K562 (cell line): ENCODE measurements at regions not wholly inside any gene's neighbourhood (a gene's known extent, or its start where the extent isn't known, plus 50 kb on each side); places are given as distances from the start of the nearest gene placed in this dataset.

Experiments used
- ATAC-seq: fragments of 200-7000 bp; cut with Tn5 transposase; 3 replicates; pipeline ENCODE4 v1.9.1; 2020; ENCODE audit warnings: moderate library complexity
- BruUV-seq: library from RNA; stranded (reverse); fragments of 400-500 nt; replicated peaks from 2 replicates; lab custom pipeline; 2021; lab: Mats Ljungman, UMichigan
- CTCF ChIA-PET: fragments of 300-600 bp; formaldehyde crosslinking; extraction: SDS; loops from one replicate; lab custom pipeline; 2021; ENCODE audit warnings: low intra/inter-chr PET ratio; lab: Yijun Ruan, JAX
- POLR2A ChIA-PET: fragments of 300-600, 350-650 bp; sonication (Branson Sonifier 250); formaldehyde crosslinking; extraction: SDS; loops from one replicate; lab custom pipeline; 2021; ENCODE audit warnings: antibody characterized with exemption, inconsistent platforms; lab: Yijun Ruan, JAX
- DNase-seq, 4 experiments: peaks; one replicate each; pipeline versions ENCODE4 v3.0.0 to v3.0.0-alpha.2; 2011 to 2018; ENCODE audit warnings: low spot score in 3 of 4, mixed read lengths in 3 of 4; ENCODE audit errors: extremely low read depth in 1 of 4
- FAIRE-seq: peaks from 2 replicates; lab custom pipeline; 2011; peaks lifted over from hg19 to GRCh38; lab: Jason Lieb, UNC
- H2AFZ ChIP-seq: 2 replicates; pipeline ENCODE4 v1.6.0; 2011; ENCODE audit warnings: low read depth, low read length, control low read depth, inconsistent platforms
- H3K27ac ChIP-seq: fragments of 200-600 bp; 3 replicates; pipeline ENCODE4 v1.8.0; 2011; ENCODE audit warnings: low read depth, mild to moderate bottlenecking, control low read depth, inconsistent platforms, low read length, moderate library complexity, mixed read lengths; ENCODE audit errors: extremely low read depth
- H3K27me3 ChIP-seq, 2 experiments: fragments of 300-600 bp in 1 of 2; 2 replicates in 1 of 2; 3 replicates in 1 of 2; pipeline versions ENCODE4 v1.6.0 to v1.8.0; 2011; ENCODE audit warnings: inconsistent platforms in 2 of 2, low read length in 2 of 2, mild to moderate bottlenecking in 1 of 2, mixed read lengths in 1 of 2, moderate library complexity in 1 of 2; ENCODE audit not compliant: control insufficient read depth in 2 of 2, insufficient read depth in 2 of 2
- H3K36me3 ChIP-seq: fragments of 300-600 bp; 3 replicates; pipeline ENCODE4 v1.8.0; 2011; ENCODE audit warnings: mild to moderate bottlenecking, low read length, inconsistent platforms; ENCODE audit not compliant: control insufficient read depth, insufficient read depth
- H3K4me1 ChIP-seq, 2 experiments: fragments of 200-600 bp in 1 of 2; replicated peaks in 1 of 2; 2 replicates in 1 of 2; 3 replicates in 1 of 2; pipeline versions ENCODE4 v1.5.1 to v1.8.0; 2011; ENCODE audit warnings: inconsistent platforms in 2 of 2, low read length in 2 of 2, mild to moderate bottlenecking in 1 of 2, mixed read lengths in 1 of 2, moderate library complexity in 1 of 2; ENCODE audit not compliant: control insufficient read depth in 2 of 2, insufficient read depth in 2 of 2
- H3K4me2 ChIP-seq: 2 replicates; pipeline ENCODE4 v1.6.1; 2011; ENCODE audit warnings: low read length, control low read depth, inconsistent platforms, mixed read lengths; ENCODE audit not compliant: insufficient read depth
- H3K4me3 ChIP-seq: fragments of 200-600 bp; sonication (generic), shearing (Covaris generic); 2 replicates; pipeline ENCODE4 v1.5.1; 2016; ENCODE audit warnings: control low read depth, inconsistent platforms
- H3K79me2 ChIP-seq: fragments of 200-600 bp; 3 replicates; pipeline ENCODE4 v1.8.0; 2011; ENCODE audit warnings: low read length, inconsistent platforms; ENCODE audit not compliant: control insufficient read depth, insufficient read depth
- H3K9ac ChIP-seq, 2 experiments: 2 replicates each; pipeline versions ENCODE4 v1.6.0 to v1.6.1; 2011; ENCODE audit warnings: low read depth in 2 of 2, low read length in 2 of 2, control low read depth in 1 of 2, inconsistent platforms in 1 of 2, mild to moderate bottlenecking in 1 of 2, mixed read lengths in 1 of 2; ENCODE audit not compliant: insufficient read depth in 1 of 2
- H3K9me1 ChIP-seq: one replicate; pipeline ENCODE4 v1.6.0; 2011; ENCODE audit warnings: inconsistent platforms, mild to moderate bottlenecking, low read length, moderate library complexity; ENCODE audit not compliant: control insufficient read depth, insufficient read depth
- H3K9me3 ChIP-seq: replicated peaks from 2 replicates; pipeline ENCODE4 v1.5.1; 2011; ENCODE audit warnings: low read depth, low read length, inconsistent platforms; ENCODE audit not compliant: control insufficient read depth, insufficient read depth
- H4K20me1 ChIP-seq: replicated peaks from 2 replicates; pipeline ENCODE4 v1.6.1; 2011; ENCODE audit warnings: low read length, inconsistent platforms, mixed read lengths; ENCODE audit not compliant: control insufficient read depth, insufficient read depth
- ASH1L ChIP-seq: fragments of 450-650 bp; IDR thresholded peaks from 2 replicates; pipeline ENCODE4 v1.6.1; 2018; ENCODE audit warnings: borderline replicate concordance, mild to moderate bottlenecking, low read depth; ENCODE audit not compliant: partially characterized antibody
- C11orf30 ChIP-seq: fragments of 450-650 bp; IDR thresholded peaks from 2 replicates; pipeline ENCODE4 v1.6.1; 2016; ENCODE audit warnings: low read depth, mild to moderate bottlenecking
- CSDE1 ChIP-seq, 2 experiments: fragments of 450-650 bp; IDR thresholded peaks; 2 replicates each; pipeline ENCODE4 v1.6.1; 2016; ENCODE audit warnings: mild to moderate bottlenecking in 1 of 2
- FOXP1 ChIP-seq: sonication (generic); formaldehyde crosslinking; IDR thresholded peaks from 2 replicates; pipeline ENCODE4 v1.8.0; 2022; ENCODE audit warnings: mild to moderate bottlenecking, missing genetic modification reagents
- HMG20B ChIP-seq: fragments of 250-450 bp; sonication (Bioruptor Pico); IDR thresholded peaks from 2 replicates; pipeline ENCODE4 v1.5.0; 2021; ENCODE audit warnings: mild to moderate bottlenecking
- MAFF ChIP-seq: IDR thresholded peaks from 2 replicates; pipeline ENCODE4 v1.6.1; 2012; ENCODE audit warnings: low read length, improper control_type of control experiment
- MAFG ChIP-seq: fragments of 450-650 bp; conservative IDR thresholded peaks from 2 replicates; pipeline ENCODE4 v1.6.1; 2016; ENCODE audit warnings: missing genetic modification characterization, missing compliant biosample characterization
- MAFK ChIP-seq: IDR thresholded peaks from 2 replicates; pipeline ENCODE4 v1.6.1; 2011; ENCODE audit warnings: low read length, improper control_type of control experiment
- MYC ChIP-seq, 2 experiments: fragments of 250-450 bp in 1 of 2; sonication (Bioruptor Pico) in 1 of 2; IDR thresholded peaks; 2 replicates each; pipeline versions ENCODE4 v1.5.1 to v1.6.1; 2012 to 2021; ENCODE audit warnings: low read depth in 2 of 2, borderline replicate concordance in 1 of 2, improper control_type of control experiment in 1 of 2, low read length in 1 of 2, mild to moderate bottlenecking in 1 of 2, moderate library complexity in 1 of 2
- NFIC ChIP-seq: fragments of 450-650 bp; IDR thresholded peaks from 2 replicates; pipeline ENCODE4 v1.6.1; 2017; ENCODE audit warnings: mild to moderate bottlenecking, inconsistent platforms
- ZNF224 ChIP-seq: sonication (generic); formaldehyde crosslinking; IDR thresholded peaks from 2 replicates; pipeline ENCODE4 v1.8.0; 2022; ENCODE audit warnings: mild to moderate bottlenecking, missing genetic modification reagents
- ZNF316 ChIP-seq: fragments of 450-650 bp; IDR thresholded peaks from 2 replicates; pipeline ENCODE4 v1.6.1; 2016
- WGBS: fragments of 100-300 bp; shearing (Covaris generic); methylation state at CpG from one replicate; pipeline ENCODE4 v1.1.6; 2016; ENCODE audit warnings: low coverage, mixed read lengths; ENCODE audit not compliant: insufficient coverage; ENCODE audit errors: missing lambda C conversion rate; 5-methylcytosine and 5-hydroxymethylcytosine counted together
- in situ Hi-C: fragments of 300-500 bp; cut with MboI; formaldehyde crosslinking; loops from 4 replicates; pipeline ENCODE4 v1.15.0; 2018; ENCODE audit warnings: inconsistent platforms, mixed read lengths
- intact Hi-C: fragments of 100-400 bp; cut with micrococcal nuclease; formaldehyde crosslinking; loops from 2 replicates; pipeline ENCODE4 v1.14.2; 2022
- TF ChIP-seq, protein P1 (sequence below), 2 experiments: fragments of 450-650 bp in 1 of 2; sonication (generic) in 1 of 2; formaldehyde crosslinking; conservative IDR thresholded peaks; 2 replicates each; pipeline versions ENCODE4 v1.4.0 to v1.8.1; 2020 to 2022; ENCODE audit warnings: mild to moderate bottlenecking in 1 of 2, missing genetic modification reagents in 1 of 2

DNA sequence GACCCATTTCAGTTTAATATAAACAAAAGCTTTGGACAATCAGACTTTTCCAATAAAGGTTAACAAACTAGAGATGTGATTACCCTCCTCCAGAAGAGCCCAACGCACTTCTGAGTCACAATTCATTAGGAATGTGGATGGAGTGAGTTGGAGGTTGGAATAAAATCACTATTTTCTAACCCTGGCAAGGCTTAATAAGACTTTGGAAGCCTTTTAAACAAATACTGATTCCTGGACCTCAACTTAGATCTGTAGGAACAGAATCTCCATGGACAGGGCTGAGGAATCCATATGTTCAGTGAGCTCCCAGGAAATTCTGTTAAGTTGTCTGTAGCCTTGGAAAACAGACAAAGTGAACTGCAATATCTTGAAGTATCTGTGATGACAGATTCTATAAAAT, 233.5 kb upstream of the ELL2 start:
- Histone ChIP-seq H3K9ac (no peak overlapping the region), H3K9me3 (no peaks in the 10 kb centered on the region), H3K27ac (no peak overlapping the region), H3K4me1 (no peaks in the 10 kb centered on the region), H3K9me1 (no peaks in the 10 kb centered on the region), H2AFZ (no peak overlapping the region), H3K4me3 (no peak overlapping the region), H3K4me2 (no peak overlapping the region), H3K36me3 (no peaks in the 10 kb centered on the region), H4K20me1 (no peaks in the 10 kb centered on the region; the same call in 1 of the 2 replicates), H3K79me2 (no peaks in the 10 kb centered on the region), H3K27me3 (no peaks in the 10 kb centered on the region)
- no peak for TF ChIP-seq ZNF224 (CRISPR knock-in tag)
- no peak for TF ChIP-seq FOXP1 (CRISPR knock-in tag)
- no peak for TF ChIP-seq HMG20B (CRISPR knock-in tag)
- TF ChIP-seq CSDE1 (IDR thresholded peaks at IDR 0.05) = no peak
- TF ChIP-seq, protein P1, sequence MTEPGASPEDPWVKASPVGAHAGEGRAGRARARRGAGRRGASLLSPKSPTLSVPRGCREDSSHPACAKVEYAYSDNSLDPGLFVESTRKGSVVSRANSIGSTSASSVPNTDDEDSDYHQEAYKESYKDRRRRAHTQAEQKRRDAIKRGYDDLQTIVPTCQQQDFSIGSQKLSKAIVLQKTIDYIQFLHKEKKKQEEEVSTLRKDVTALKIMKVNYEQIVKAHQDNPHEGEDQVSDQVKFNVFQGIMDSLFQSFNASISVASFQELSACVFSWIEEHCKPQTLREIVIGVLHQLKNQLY (CRISPR knock-in tag; conservative IDR thresholded peaks at IDR 0.05) = no peak
- TF ChIP-seq NFIC = no peak
- FAIRE-seq (no peak), ATAC-seq (no peak), DNase-seq (no peak)
- CTCF ChIA-PET = no interaction called here
- in situ Hi-C loops = loop anchor here (10.0 kb wide), 1 partner anchor 1680 kb away; no protein-coding TSS in a partner anchor
- BruUV-seq = no TSS peak
- intact Hi-C loops = no loop called here
- WGBS = 0% methylated on average over 1 of the region's 1 CpG
- POLR2A ChIA-PET = no interaction called here

DNA sequence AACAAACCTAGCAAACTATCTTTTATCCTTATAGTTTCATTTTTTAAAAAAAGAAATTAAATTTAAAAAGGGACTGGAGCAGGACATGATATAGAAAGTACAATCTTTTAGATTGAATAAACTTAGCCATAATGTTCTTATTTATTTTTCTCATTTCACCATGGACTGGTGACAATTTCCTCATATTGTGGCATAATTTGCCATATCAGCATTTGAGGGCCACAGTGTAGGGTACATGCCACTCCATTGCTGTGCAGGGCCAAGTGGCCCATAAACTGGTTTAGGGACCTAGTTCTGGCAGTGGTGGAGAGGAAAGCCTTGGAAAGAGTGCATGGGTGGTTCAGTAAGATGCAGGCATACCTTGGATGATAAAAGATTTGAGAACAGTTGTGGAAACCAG, 232.9 kb upstream of the ELL2 start:
- FAIRE-seq = no peak

More for the DNA sequence above, 232.9 kb upstream of the ELL2 start:
- Histone ChIP-seq H3K27me3 (no peaks in the 10 kb centered on the region), H3K36me3 (no peaks in the 10 kb centered on the region), H3K4me3 (no peak overlapping the region), H3K79me2 (no peaks in the 10 kb centered on the region), H3K4me2 (no peak overlapping the region), H2AFZ (no peak overlapping the region), H3K9ac (no peak overlapping the region), H3K9me3 (no peaks in the 10 kb centered on the region), H4K20me1 (no peaks in the 10 kb centered on the region), H3K4me1 (no peaks in the 10 kb centered on the region), H3K27ac (no peak overlapping the region), H3K9me1 (no peaks in the 10 kb centered on the region)
- peak; percentile 55 for TF ChIP-seq ZNF316
- peak; percentile 23; the same call in 1 of the 2 replicates for TF ChIP-seq C11orf30
- TF ChIP-seq MAFF = peak; percentile 43
- TF ChIP-seq MAFG (tag) = peak; percentile 30; the same call in 1 of the 2 replicates
- TF ChIP-seq MAFK = 0 out of 2 replicates have a peak, but pooled peaks have one; percentile 24
- no peak for TF ChIP-seq MYC (IDR thresholded peaks at IDR 0.05; ENCODE audit: low read depth, low read length)
- TF ChIP-seq MYC (CRISPR knock-in tag; IDR thresholded peaks at IDR 0.05; ENCODE audit: borderline replicate concordance, low read depth) = no peak
- TF ChIP-seq ASH1L = no peak
- intact Hi-C loops (no loop called here), in situ Hi-C loops (loop anchor here (10.0 kb wide), 1 partner anchor 1680 kb away; no protein-coding TSS in a partner anchor)
- POLR2A ChIA-PET = no interaction called here
- CTCF ChIA-PET = no interaction called here
- ATAC-seq (no peak), DNase-seq (no peak)
- no TSS peak for BruUV-seq
